Stimulated activated CD4-positive, alpha-beta T cell treated with anti-CD3 and anti-CD28 coated beads, Interleukin-12 subunit alpha, Interleukin-12 subunit beta, amount 100 ng/mL, for 4 hours (primary cell): ENCODE measurements at regions not wholly inside any gene's neighbourhood (a gene's known extent, or its start where the extent isn't known, plus 50 kb on each side); places are given as distances from the start of the nearest gene placed in this dataset.

Experiments used
- DNase-seq: peaks from one replicate; pipeline ENCODE4 v3.0.0-alpha.2; 2020

DNA sequence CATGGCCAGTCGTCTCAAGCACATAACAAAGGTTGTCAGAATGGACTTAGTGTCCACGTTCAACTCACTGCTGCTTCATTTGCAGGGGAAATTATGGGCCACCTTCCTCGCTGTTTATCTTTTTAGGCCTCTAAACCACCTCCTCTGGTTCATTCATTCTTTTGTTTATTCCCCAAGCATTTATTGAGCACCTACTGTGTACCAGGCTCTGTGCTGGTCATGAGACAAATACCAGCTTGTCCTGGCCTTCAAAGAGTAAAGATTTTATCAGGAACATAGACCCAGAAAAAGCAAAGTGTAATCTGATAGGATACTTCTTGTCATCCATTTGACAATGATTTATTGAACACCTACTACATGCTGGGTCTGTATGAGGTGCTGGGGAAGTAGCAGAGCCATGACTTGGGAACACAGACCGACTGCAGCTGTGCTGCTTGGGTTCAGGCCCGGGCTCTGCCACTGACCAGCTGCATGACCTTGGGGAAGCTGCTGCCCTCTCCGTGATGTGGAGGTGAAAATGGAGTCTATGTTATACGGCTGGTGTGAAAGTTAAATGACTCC lies 63.4 kb upstream of the SLC6A6 start:
- DNase-seq = no peak

DNA sequence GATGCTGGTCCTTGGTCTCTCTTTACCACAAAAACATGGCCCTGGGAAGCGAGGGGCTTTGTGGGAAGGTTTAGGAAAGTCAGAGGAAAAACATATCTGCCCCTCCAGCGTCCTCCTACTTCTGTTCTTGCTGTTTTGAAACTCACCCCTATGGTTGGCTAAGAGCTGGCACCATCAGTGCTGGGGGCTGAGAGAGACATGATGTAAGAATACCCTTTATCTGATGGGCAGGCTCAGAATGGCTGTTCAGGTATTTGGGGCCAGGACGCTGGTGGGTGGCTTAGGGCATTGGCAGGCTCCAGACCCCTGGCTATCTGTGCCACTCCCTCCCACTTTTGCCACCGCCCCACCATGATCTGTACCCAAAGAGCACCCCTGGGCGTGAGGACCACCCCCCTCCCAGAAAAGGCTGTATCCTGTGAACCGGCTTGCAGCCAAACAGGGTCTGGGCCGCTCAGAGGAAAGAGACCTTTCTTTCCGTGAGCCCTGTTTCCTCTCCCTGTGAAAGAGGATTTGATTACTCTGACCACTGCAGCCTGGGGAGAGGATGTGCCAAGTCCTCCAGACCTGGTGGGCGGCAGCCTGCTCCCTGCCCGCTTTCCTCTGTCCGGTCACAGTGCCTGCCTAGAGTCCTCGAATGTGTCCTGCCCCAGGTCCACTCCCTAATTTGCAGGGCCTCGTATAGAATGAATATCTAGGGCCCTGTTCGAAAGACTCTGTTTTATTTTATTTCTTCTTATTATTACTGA lies 61.3 kb upstream of the SLC6A6 start:
- DNase-seq = no peak

DNA sequence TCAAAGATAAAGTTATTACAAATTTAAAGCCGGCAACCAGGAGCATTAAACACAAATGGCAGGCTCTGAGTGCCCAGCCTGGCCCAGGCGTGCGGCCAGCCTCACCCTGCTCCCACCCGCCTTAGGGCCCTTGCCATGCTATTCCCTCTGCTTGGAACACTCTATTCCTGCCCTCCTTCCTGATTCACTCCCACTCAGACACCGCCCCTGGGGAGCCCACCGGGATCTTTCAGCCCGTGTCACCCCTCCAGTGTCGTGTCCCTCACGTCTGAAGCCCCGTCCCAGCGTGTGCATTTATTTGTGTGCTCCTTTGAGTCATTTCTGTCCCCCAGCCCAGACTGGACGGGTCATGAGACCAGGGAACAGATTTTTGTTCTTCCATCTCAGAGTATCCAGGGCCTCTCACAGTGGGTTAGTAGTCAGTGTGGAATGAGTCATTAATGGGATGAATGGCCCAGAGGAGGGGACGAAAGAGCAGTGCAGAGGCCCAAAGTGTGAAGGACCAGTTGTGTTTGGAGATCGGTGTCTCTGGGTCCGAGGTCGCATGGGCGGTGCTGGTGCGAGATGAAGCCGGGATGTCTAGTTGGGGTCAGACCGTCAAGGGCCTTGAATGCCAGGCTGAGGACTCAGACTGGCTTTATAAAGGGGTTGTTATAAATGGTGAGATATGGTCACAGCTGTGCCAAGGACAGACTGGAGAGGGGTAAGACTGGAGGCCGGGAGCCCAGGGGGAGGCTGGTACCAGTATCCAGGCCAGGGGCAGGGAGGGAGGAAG lies 58.9 kb upstream of the SLC6A6 start:
- DNase-seq = no peak

DNA sequence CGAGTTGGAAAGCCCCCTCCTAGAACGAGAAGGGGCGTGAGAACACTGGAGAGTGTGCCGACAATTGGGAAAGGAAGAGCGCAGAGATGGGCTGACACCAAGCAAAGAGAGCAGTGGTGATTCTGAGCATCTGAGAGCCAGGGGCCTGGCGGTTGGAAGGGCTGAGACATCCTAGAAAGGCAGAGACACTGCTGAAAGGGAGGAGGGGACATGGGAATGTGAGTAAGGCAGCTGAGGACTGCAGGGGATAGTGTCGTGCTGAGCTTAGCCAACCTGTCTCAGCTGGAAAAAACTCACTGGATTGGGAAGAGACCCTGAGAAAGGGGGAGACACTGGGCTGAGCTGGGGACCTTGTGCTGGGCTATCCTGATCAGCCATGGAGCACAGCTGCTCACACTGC lies 58.1 kb upstream of the SLC6A6 start:
- no peak for DNase-seq

DNA sequence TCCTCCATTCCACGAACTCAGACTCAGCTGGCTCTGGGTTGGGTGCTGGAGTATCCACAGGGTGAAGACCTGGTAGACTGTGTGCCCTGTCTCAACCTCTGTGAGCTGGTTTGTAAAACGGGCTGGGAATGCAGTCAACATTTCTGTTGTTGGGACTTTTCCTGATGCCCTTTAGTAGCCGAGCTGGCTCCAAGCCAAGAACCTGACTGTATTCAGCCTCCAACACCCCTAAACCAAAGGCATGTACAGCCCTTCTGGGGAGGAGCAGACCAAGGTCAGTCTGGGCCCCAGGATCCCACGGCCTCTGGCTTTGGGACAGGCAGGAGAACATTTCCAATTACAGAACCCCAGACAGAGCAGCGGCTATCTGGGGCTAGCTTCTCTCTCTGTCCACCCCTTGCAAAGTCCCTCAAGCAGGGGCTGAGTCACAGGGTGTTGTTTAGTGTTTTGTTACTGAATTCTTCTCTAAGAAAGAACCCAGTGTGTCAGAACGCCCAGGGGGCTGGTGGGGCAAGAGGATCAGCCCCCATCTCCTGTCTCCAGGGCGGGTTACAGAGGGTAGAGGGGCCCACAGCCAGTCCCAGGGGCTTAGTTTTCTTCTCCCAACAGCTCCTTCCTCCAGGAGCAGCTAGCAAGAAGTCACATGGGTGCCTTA lies 56.8 kb upstream of the SLC6A6 start:
- DNase-seq = no peak

DNA sequence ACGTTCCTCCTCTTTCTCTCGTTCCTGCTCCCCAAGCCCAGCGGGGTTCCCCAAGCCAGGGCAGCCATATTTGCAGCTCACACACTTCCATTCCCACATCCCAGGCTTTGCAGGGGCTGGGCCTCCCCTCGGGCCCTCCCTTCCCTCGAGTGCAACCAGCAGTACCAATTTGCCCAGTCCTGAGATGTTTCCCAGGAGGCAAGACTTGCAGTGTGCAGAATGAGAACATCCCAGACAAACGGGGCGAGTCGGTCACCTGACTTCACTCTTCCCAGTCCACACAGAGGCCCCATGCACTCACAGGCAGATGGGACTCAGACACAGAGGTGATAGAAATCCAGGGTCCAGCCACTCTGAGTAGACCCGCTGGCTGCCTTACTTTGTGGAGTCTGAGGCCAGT lies 56.2 kb upstream of the SLC6A6 start:
- DNase-seq = no peak

DNA sequence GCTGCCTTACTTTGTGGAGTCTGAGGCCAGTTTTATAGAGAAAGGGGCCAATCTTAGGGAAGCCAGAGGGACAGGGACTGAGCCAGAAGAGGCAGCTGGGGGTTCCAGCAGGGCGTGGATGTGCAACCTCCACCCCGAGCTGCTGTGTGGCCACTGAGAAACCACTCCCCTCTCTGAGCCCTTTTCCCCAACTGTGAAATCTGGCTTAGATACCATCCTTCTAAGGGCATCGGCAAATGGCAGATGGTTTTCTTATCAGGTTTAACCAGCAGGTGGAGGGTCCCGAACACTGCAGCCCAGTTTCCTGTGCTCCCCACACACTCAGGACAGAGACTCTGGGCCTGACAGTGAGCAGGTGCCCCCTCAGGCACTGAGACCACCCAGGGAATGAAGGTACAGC lies 55.8 kb upstream of the SLC6A6 start:
- no peak for DNase-seq

DNA sequence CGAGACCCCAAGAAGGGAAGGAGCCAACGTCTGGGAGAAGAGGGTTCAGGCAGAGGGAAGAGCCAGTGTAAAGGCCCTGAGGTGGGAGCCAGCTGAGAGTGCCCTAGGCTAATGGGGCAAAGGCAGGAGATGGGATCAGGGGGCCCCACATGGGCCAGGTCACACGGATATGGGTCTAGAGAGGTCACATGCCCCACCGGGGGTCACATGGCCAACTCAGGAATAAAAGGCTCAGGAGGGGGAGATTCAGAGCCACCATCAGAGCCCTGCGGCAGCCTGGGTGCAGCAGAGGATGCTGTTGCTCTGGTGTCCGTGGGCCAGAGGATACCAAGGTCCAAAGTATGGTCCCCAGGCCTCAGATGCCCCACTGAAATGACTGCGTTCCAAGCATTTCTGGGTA lies 55.3 kb upstream of the SLC6A6 start:
- no peak for DNase-seq

DNA sequence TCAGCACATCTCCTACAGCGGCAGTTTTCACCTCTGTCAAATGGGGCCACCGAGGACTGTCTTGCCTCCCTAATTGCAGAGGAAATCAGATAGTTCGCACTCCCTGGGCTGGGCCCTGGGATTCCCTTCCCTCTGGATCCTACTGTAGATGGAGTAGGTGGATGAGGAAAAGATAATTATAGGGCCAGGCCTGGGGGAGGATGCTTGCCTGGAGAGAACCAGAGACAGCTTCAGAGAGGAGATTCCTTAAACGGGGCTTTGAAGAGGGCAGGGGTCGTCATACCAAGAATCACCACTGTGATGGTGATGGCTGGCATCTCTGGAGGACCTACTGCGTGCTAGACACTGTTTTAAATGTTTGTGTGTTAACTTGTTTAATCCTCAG lies 50.8 kb upstream of the SLC6A6 start:
- no peak for DNase-seq

DNA sequence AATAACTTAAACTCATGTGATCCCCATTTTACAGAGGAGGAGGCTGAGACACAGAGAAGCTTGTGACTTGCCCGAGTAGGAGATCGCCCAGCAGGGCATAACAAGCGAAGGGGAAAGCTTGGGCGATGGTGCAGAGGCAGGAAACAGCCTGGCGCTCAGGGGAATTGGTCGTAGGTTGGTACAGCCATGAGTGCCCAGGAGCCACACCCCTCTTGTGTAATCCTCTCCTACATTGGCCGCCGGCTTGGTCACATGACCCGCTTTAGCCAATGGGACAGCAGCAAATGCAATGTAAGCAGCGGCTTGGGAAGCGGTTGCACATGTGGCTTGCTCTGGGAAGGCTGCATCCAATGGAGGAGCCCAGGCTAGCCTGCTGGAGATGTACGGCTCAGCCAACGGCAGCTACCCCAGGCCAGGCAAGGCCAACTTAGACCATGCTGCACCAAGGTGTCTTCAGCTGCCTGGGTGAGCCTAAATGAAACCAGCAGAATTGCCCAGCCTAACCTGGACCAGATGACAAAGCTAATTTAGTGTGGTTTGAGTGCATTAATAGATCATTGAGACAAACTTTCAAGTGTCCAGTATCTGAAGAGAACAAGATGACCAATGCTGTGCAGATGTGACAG lies 50.3 kb upstream of the SLC6A6 start:
- DNase-seq = no peak
